Fibroblast of mammary gland (primary cell): ENCODE measurements at regions not wholly inside any gene's neighbourhood (a gene's known extent, or its start where the extent isn't known, plus 50 kb on each side); places are given as distances from the start of the nearest gene placed in this dataset.

Experiments
- DNase-seq: peaks from one replicate; pipeline ENCODE4 v3.0.0-alpha.2; 2010; ENCODE audit warnings: low read depth
- H3K4me3 ChIP-seq: 2 replicates; pipeline ENCODE4 v1.5.1; 2011; ENCODE audit warnings: low read depth, mild to moderate bottlenecking, low read length, moderate library complexity; ENCODE audit not compliant: control insufficient read depth
- TF ChIP-seq, protein P1 (sequence below): conservative IDR thresholded peaks from 2 replicates; pipeline ENCODE4 v1.5.1; 2011; ENCODE audit warnings: low read depth, low read length, inconsistent platforms; ENCODE audit not compliant: control insufficient read depth, insufficient read depth

DNA sequence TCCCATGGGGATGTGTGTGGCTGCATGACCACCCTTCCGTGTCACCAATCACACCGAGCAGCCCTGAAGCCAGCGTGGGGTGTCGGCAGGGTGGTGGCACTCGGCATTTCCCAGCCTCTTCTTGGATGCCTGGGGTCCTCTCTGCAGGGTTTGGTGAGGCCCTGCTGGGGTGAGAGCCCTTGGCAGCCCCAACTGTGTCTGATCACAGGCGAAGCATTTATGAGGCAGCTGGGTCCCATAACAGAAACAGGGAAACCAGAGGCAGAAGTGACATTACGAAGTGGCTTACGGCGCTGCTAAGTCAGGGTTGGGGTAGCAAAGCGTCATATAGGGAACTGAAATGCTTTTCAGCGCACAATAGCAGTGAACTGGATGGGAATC lies 92.3 kb upstream of the SEPTIN5 start:
- H3K4me3 ChIP-seq: no peak overlapping the region
- DNase-seq: no peak
- TF ChIP-seq, protein P1, sequence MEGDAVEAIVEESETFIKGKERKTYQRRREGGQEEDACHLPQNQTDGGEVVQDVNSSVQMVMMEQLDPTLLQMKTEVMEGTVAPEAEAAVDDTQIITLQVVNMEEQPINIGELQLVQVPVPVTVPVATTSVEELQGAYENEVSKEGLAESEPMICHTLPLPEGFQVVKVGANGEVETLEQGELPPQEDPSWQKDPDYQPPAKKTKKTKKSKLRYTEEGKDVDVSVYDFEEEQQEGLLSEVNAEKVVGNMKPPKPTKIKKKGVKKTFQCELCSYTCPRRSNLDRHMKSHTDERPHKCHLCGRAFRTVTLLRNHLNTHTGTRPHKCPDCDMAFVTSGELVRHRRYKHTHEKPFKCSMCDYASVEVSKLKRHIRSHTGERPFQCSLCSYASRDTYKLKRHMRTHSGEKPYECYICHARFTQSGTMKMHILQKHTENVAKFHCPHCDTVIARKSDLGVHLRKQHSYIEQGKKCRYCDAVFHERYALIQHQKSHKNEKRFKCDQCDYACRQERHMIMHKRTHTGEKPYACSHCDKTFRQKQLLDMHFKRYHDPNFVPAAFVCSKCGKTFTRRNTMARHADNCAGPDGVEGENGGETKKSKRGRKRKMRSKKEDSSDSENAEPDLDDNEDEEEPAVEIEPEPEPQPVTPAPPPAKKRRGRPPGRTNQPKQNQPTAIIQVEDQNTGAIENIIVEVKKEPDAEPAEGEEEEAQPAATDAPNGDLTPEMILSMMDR: no peak

DNA sequence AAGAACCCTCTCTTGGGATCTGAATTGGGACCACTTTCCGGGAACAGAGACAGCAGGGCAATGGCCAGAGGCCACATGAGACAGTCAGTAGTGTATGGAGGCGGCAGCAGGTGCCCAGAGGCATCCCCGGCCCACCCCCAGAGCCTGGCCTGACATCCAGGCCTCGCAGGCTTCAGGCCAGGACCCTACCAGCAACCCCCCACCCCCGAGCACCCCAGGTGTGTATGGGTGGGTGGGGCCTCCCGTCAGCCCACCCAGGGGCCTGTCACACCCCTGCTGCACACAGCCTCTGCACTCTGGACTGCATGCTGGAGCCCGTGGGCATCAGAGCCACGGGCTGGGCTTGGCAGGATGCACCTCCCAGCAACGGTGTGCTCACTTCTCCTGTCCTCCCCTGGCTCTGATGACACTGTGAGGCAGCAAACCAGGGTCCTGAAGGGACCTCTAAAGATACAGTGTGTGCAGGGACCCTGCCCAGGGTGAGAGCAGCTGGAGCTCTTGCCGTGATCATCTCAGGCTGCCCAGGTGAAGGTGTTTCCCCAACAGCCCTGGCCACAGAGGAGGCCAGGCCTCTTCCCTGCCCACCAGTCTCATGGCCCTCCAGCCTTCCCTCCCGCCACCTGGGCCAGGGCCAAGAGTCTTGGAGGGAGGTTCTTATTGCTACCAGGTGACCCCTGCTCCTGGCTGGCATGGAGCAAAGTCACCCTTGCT lies 88.8 kb upstream of the SEPTIN5 start:
- TF ChIP-seq, protein P1: no peak

DNA sequence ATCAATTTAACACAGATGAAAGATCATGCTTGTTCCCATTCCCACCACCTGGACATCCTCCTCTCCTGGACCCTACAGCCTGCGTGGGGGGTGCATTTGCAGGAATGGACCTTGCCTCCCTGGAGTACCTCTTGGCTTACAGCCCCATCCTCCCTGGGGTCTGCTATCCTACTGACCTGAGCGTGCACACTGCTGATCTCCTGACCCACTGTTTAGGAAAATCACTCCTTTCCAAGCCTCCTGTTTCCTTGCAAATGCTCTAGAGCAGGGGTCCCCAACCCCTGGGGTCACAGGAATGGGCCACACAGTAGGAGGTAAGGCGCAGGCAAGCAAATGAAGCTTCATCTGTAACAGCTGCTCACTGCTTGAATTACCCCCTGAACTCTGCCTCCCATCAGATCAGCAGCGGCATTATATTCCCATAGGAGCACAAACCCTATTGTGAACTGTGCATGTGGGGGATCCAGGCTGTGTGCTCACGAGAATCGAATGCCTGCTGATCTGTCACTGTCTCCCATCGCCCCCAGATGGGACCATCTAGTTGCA lies 88.2 kb upstream of the SEPTIN5 start:
- no peak for DNase-seq
- TF ChIP-seq, protein P1: no peak
- H3K4me3 ChIP-seq: no peak overlapping the region

More for the DNA sequence above, 88.8 kb upstream of the SEPTIN5 start:
- H3K4me3 ChIP-seq: no peak overlapping the region
- DNase-seq: no peak

DNA sequence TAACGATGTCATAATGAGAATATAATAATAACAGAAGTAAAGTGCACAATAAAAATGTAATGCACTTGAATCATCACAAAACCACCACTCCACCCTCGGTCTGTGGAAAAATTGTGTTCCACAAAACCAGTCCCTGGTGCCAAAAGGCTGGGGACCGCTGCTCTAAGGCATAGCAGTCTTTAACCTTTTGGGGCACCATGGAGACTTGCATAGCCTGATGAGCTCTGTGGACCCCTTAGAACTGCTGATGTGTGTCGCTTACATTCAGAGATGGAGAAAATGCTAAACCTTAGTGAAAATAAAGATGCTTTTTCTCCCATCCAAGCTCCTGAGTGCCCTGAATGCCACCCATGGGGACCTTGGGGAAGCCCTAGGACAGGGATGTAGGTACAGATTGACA lies 87.6 kb upstream of the SEPTIN5 start:
- no peak for DNase-seq
- no peak overlapping the region for H3K4me3 ChIP-seq
- TF ChIP-seq, protein P1: no peak

DNA sequence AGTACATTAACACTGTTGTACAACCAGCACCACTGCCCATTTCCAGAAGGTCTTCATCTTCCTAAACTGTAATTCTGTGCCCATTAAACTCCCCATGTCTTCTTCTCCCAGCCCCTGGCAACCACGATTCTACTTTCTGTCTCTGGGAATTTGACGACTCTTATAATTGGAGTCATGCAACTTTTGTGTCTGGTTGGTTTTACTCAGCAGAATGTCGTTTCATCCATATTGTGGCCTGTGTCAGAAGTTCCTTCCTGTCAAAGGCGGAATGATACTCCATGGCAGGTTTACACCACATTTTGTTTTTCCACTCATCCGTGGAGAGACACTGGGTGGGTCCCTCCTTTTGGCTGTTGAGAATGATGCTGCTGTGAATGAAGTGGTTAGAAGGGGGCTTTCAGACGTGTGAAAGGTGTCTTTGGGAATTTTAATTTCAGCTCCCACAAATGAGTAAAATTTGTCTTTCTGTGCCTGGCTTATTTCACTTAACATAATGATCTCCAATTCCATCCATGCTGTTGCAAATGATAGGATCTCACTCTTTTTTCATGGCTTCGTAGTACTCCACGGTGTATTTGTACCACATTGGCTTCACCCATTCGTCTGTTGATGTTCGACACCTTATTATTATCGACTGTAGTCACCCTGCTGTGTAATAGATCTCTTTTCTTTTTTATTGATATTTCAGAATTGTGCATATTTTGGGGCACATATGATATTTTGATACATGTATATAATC lies 86.1 kb upstream of the SEPTIN5 start:
- TF ChIP-seq, protein P1: no peak
- no peak for DNase-seq
- H3K4me3 ChIP-seq: no peak overlapping the region

DNA sequence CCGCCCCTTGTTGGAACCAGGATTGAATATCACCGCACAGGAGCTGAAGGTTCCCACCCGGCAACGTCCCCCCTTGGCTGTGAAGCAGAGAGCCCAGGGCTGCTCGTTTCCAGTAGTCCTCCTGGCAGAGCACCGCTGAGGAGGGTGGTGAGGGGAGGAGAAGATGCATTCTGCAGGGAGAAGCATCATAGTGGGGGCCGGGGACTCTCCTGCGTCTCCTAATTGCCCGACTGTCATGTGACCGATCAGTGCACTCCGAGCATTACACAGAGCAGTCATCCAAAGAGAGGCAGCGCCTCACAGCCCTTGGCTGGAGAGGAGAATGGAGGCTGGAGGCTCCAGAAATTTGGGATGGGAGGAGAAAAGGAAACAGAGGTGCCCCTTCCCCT lies 85.0 kb upstream of the SEPTIN5 start:
- TF ChIP-seq, protein P1: no peak
- DNase-seq: no peak
- no peak overlapping the region for H3K4me3 ChIP-seq
